SK-N-MC (cell line): ENCODE measurements at regions not wholly inside any gene's neighbourhood (a gene's known extent, or its start where the extent isn't known, plus 50 kb on each side); places are given as distances from the start of the nearest gene placed in this dataset.

Experiments
- EZH2 ChIP-seq: fragments of 200-600 bp; sonication (generic); IDR thresholded peaks from one replicate; pipeline ENCODE4 v1.6.1; 2017; ENCODE audit warnings: antibody characterized with exemption
- FOXP2 ChIP-seq: optimal IDR thresholded peaks from 2 replicates; pipeline ENCODE3; 2011; ENCODE audit warnings: mild to moderate bottlenecking, moderate library complexity; ENCODE audit not compliant: insufficient read depth; ENCODE audit errors: extremely low read length, control extremely low read depth
- POLR2AphosphoS5 ChIP-seq: IDR thresholded peaks from 2 replicates; pipeline ENCODE4 v1.6.1; 2012; ENCODE audit warnings: mild to moderate bottlenecking, low read depth, low read length, borderline replicate concordance

- TF ChIP-seq FOXP2 (no peak), POLR2AphosphoS5 (no peak), EZH2 (no peak)
These were observed 454.1 kb upstream of the MDGA2 start for GRCh38 chr14:48129472-48129871.
